Prostate gland (tissue), 2 donors: ENCODE measurements at regions not wholly inside any gene's neighbourhood (a gene's known extent, or its start where the extent isn't known, plus 50 kb on each side); places are given as distances from the start of the nearest gene placed in this dataset.

Source experiments
- CTCF ChIP-seq, 4 experiments: fragments of 200-600 bp in 2 of 4; fragments of 450-650 bp in 2 of 4; sonication (generic) in 2 of 4; IDR thresholded peaks; 1 replicate in 3 of 4; 2 replicates in 1 of 4; pipeline ENCODE4 v1.5.1; 2016 to 2019; ENCODE audit warnings: antibody characterized with exemption in 4 of 4, mild to moderate bottlenecking in 2 of 4, moderate library complexity in 2 of 4
- POLR2A ChIP-seq: fragments of 450-650 bp; IDR thresholded peaks from one replicate; pipeline ENCODE4 v1.6.1; 2016; ENCODE audit warnings: antibody characterized with exemption, mild to moderate bottlenecking
- POLR2AphosphoS5 ChIP-seq: sonication (generic); formaldehyde crosslinking; IDR thresholded peaks from one replicate; pipeline ENCODE4 v1.6.1; 2017; ENCODE audit warnings: antibody characterized with exemption

- no peak for TF ChIP-seq POLR2AphosphoS5
- no peak for TF ChIP-seq CTCF (IDR thresholded peaks at IDR 0.05)
- TF ChIP-seq POLR2A, result no peak
Observed at GRCh38 chr2:172182624-172183023, 79.9 kb upstream of the DLX2 start.
